Suprapubic skin (tissue), 4 donors: ENCODE measurements at regions not wholly inside any gene's neighbourhood (a gene's known extent, or its start where the extent isn't known, plus 50 kb on each side); places are given as distances from the start of the nearest gene placed in this dataset.

Experiments used
- POLR2A ChIP-seq, 2 donors: fragments of 450-650 bp; IDR thresholded peaks; one replicate each; pipeline ENCODE4 v1.6.1; 2017; ENCODE audit warnings: antibody characterized with exemption in 2 of 2, mild to moderate bottlenecking in 2 of 2, moderate library complexity in 2 of 2
- POLR2AphosphoS5 ChIP-seq, 3 donors: sonication (generic); formaldehyde crosslinking; IDR thresholded peaks; one replicate each; pipeline ENCODE4 v1.6.1; 2017; ENCODE audit warnings: antibody characterized with exemption in 3 of 3
- TF ChIP-seq, protein P1 (sequence below), 2 donors: fragments of 200-600 bp in 1 of 2; fragments of 450-650 bp in 1 of 2; sonication (generic) in 1 of 2; IDR thresholded peaks; one replicate each; pipeline ENCODE4 v1.5.1; 2016 to 2019; ENCODE audit warnings: antibody characterized with exemption in 2 of 2, mild to moderate bottlenecking in 1 of 2, moderate library complexity in 1 of 2

DNA sequence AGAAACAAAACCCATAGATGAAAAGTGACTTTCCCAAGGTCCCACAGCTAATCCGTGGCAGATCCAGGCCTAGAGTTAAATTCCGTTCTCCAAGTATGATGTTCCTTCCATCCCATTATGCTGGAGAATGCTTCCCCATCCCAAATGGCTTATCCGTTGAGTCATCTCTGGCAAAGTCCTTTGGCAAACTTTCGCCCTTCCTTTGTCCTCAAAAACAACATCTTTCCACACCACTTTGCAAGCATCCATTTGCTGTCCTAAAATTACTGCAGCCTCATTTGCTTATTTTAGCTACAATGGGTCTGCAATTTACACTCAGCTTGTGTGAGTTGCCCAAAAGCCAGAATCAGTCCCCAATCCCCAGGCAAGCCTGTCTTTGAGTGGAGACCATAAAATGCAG, 304.0 kb upstream of the TLE3 start:
- TF ChIP-seq, protein P1, sequence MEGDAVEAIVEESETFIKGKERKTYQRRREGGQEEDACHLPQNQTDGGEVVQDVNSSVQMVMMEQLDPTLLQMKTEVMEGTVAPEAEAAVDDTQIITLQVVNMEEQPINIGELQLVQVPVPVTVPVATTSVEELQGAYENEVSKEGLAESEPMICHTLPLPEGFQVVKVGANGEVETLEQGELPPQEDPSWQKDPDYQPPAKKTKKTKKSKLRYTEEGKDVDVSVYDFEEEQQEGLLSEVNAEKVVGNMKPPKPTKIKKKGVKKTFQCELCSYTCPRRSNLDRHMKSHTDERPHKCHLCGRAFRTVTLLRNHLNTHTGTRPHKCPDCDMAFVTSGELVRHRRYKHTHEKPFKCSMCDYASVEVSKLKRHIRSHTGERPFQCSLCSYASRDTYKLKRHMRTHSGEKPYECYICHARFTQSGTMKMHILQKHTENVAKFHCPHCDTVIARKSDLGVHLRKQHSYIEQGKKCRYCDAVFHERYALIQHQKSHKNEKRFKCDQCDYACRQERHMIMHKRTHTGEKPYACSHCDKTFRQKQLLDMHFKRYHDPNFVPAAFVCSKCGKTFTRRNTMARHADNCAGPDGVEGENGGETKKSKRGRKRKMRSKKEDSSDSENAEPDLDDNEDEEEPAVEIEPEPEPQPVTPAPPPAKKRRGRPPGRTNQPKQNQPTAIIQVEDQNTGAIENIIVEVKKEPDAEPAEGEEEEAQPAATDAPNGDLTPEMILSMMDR (IDR thresholded peaks at IDR 0.05), result no peak
- TF ChIP-seq POLR2A (IDR thresholded peaks at IDR 0.05) (no peak), POLR2AphosphoS5 (IDR thresholded peaks at IDR 0.05) (no peak)
